Peyer's patch (tissue), 4 donors: ENCODE measurements at regions not wholly inside any gene's neighbourhood (a gene's known extent, or its start where the extent isn't known, plus 50 kb on each side); places are given as distances from the start of the nearest gene placed in this dataset.

Source experiments
- POLR2A ChIP-seq, 2 donors: fragments of 450-650 bp; IDR thresholded peaks; one replicate each; pipeline ENCODE4 v1.5.1; 2017; ENCODE audit warnings: antibody characterized with exemption in 2 of 2, mild to moderate bottlenecking in 2 of 2, moderate library complexity in 2 of 2
- TF ChIP-seq, protein P1 (sequence below), 6 experiments: fragments of 450-650 bp in 4 of 6; fragments of 200-600 bp in 2 of 6; sonication (generic) in 1 of 6; IDR thresholded peaks; one replicate each; pipeline ENCODE4 v1.5.1; 2017 to 2019; ENCODE audit warnings: antibody characterized with exemption in 6 of 6, mild to moderate bottlenecking in 3 of 6, moderate library complexity in 1 of 6

- no peak for TF ChIP-seq POLR2A (IDR thresholded peaks at IDR 0.05)
- TF ChIP-seq, protein P1, sequence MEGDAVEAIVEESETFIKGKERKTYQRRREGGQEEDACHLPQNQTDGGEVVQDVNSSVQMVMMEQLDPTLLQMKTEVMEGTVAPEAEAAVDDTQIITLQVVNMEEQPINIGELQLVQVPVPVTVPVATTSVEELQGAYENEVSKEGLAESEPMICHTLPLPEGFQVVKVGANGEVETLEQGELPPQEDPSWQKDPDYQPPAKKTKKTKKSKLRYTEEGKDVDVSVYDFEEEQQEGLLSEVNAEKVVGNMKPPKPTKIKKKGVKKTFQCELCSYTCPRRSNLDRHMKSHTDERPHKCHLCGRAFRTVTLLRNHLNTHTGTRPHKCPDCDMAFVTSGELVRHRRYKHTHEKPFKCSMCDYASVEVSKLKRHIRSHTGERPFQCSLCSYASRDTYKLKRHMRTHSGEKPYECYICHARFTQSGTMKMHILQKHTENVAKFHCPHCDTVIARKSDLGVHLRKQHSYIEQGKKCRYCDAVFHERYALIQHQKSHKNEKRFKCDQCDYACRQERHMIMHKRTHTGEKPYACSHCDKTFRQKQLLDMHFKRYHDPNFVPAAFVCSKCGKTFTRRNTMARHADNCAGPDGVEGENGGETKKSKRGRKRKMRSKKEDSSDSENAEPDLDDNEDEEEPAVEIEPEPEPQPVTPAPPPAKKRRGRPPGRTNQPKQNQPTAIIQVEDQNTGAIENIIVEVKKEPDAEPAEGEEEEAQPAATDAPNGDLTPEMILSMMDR (IDR thresholded peaks at IDR 0.05), result no peak
Measured at GRCh38 chr10:84049645-84050011, 89.7 kb upstream of the GHITM start.
